HG03066 (cell line): ENCODE measurements at regions not wholly inside any gene's neighbourhood (a gene's known extent, or its start where the extent isn't known, plus 50 kb on each side); places are given as distances from the start of the nearest gene placed in this dataset.
"Not testable (repeated sequence)": the region's sequence is repeated elsewhere in the genome, so short reads cannot be mapped to it uniquely, and the experiment has no call there.

Experiments used
- ATAC-seq: cut with Tn5 transposase; IDR thresholded peaks from one replicate; pipeline ENCODE4 v1.9.1; 2021; ENCODE audit warnings: low read depth; ENCODE audit not compliant: unreplicated experiment

DNA sequence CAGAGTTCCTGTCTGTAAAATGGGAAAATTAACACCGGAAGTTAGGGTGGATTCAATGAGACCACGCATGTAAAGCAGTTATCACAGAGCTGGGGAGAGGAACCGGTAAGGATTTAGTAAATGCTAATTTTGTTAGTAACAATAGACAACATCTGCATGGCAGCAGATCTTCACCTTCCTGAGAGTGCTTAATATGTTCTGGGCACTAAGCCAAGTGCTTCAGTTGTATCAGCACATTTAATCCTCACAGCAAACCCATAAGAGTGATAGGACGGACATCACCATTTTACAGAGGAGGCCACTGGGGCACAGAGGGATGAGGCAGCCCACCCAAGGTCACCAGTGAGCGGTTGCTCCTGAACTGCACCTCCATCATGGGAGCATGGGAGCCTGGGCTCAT, 189.4 kb downstream of the WNT5A start:
- no peak for ATAC-seq

DNA sequence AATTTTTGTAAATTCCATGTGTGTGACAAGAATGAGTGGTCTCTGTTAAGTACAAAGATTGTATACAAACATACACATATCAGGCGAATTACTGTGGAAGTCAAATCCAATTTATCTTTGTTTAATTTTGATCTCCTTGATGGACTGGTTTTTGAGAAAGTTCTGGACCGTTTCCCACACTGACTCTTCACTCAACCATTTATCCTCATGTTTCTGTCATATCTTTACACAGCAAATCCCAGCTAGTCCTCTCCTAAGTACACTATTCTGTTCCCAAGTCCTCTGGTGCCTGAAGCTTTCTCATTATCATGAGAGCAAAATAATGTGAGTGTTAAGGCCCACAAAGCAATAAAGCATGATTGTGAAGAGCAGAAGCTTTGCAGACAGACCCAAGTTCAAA, 189.9 kb downstream of the WNT5A start:
- ATAC-seq = no peak

- no peak for ATAC-seq
These were observed 190.3 kb downstream of the WNT5A start for GRCh38 chr3:55296791-55297190.

GRCh38 chr3:55296030-55296429, 191.1 kb downstream of the WNT5A start:
- no peak for ATAC-seq

GRCh38 chr3:55294557-55294956, 192.5 kb downstream of the WNT5A start:
- ATAC-seq = no peak

- no peak for ATAC-seq
These were observed 194.7 kb downstream of the WNT5A start for GRCh38 chr3:55292360-55292759.

- ATAC-seq = no peak
These were observed 198.4 kb downstream of the WNT5A start for GRCh38 chr3:55288657-55289056.

DNA sequence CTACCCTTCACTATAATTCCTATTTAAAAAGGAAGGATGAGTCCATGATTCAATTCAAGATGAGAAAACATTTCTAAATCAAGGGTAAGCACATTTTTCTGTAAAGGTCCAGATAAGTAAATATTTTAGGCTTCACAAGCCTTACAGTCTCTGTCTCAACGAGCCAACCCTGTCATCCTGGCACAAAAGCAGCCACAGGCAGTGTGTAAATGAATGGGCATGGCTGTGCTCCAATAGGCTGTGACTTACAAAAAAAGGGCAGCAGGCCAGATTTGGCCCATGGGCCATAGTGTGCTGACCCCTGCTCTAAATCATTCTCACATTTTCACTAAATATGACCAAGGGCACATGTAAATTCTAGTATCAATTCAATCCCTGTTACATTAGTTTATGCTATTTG, 200.4 kb downstream of the WNT5A start:
- ATAC-seq = no peak

GRCh38 chr3:55285156-55285555, 201.9 kb downstream of the WNT5A start:
- no peak for ATAC-seq

DNA sequence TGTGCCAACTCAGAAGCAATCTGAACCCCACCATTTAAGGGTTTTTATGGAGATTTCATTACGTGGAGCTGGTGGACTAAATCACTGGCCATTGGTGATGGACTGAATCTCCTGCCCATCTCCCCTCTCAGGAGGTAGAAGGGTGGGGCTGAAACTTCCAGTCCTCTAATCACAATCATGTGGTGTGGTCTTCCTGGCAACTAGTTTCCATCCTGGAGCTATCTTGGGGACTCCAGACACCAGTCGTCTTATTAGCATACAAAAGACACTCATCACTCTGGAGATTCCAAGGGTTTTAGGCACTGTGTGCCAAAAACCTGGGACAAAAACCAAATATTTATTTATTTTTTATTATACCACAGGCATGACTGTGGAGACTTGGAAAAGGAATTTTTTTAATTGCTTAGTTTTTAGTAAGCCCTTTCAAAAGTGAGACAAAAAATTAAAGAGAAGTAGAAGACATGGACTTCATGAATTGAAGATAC, 203.6 kb downstream of the WNT5A start:
- no peak for ATAC-seq

DNA sequence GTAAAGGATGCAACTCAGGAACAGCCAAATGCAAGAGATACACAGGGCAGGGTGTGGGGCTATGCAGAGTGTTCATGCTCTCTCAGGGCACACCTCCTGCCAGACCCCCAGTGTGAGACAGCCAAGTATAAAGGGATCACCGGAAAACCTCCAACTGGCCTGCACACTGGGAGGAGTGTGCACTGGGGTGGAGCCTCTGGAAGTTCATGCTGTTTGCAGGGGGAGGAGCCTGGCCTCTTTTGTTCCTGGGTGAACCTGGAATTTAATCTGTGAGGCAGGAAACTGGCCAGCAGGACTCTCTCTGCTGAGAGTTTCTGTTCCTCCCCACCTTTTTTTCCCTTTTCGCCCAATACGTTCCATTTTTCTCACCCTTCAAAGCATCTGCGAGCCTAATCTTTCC, 204.1 kb downstream of the WNT5A start:
- no peak for ATAC-seq

DNA sequence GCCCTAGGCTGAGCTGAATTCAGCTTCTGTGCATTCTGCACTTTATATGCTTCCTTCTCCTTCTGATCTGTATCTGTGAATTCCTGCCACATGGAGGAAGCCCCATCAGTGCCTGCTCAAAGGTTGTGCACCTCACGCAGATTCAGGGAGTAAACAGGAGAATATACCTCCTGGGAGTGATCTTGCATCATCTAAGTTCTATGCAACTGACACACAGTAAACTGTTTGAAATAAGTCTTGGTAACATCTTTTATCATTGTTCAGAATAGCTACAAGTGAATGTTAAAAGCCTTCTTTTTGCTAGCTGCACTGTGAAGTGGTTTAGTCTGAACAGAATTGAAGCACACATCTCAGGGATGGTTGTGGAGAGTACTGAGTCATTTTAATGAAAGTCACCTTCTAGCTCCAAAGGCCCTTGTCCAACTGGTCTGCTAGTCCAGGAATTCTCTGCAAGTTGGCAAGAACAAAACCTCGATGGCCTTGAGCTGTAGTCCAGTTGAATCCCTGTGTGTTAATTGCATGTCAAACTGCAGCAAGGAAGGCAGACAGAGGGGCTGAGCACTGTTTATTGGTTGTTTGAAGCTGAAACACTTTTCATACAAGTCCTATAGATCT, 215.0 kb downstream of the WNT5A start:
- ATAC-seq = no peak

DNA sequence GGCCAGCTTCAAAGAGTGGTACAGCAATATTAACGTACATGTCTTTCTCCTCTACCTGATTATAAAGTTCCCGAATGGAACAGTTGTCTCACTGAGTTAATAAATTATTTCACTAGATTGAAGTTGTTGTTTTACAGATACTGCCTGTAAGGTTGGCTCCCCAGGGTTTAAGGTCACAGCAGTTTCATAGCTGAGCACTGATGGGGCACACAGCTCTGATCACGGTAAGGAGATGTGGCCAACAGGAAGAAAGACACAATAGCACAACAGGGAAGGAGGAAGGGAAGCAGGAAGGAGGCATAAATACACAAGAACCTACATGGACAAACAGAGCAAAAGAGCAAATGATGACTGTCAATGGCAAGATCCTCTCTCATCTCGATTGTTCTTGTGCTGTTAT, 215.6 kb downstream of the WNT5A start:
- ATAC-seq = no peak

- ATAC-seq = no peak
These were observed 216.1 kb downstream of the WNT5A start for GRCh38 chr3:55270976-55271375.

DNA sequence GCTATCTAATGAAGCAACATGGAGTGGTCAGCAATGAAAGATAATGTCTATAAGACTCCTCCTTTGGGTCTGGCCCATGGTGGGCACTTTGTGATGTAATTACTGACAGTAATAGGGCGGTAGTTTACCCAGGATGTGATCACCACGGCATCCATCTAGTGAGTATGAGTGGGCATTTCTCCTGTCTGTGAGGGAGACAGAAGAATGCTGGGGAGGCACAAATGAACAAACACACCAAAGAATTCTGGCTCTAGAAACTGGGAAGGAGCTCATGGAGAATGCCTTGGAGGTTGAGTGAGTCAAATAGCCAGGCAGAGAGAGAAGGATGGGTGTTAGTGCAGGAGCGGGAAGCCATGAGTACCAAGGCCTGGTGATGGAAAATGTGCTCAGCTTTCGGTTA, 217.5 kb downstream of the WNT5A start:
- no peak for ATAC-seq

GRCh38 chr3:55269096-55269495, 218.0 kb downstream of the WNT5A start:
- no peak for ATAC-seq

DNA sequence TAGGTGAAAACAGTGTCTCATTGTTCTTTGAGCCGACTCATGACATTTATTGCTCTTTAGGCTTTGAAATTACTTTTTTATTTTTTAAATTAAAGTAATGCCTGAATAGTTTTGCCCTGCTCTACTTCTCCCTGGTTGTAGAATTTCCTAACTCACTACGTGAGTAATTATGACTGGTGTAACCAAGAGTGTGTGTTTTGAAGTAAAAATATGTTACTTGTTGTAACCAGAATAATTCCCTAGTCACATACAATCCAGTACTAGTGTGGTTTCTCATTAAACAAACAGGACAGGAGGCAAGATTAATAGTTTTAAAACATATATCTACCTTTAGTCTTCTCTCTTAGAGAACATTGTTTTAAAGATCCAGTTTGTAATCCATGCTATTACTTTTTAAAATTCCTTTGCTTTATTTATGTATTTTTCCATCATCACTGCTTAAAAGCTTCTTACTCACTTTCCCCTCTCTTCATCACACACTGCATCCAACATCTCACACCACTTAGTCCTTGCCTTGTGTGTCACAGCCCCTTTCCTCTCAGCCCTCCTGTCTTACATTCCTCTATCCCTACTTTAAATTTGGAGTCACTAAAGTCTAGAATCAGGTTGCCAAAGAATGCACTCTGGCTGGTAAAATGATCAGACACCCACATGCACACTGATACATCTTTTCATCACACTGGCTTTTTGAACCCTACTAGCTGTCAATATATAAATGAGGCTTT, 219.7 kb downstream of the WNT5A start:
- ATAC-seq = no peak

DNA sequence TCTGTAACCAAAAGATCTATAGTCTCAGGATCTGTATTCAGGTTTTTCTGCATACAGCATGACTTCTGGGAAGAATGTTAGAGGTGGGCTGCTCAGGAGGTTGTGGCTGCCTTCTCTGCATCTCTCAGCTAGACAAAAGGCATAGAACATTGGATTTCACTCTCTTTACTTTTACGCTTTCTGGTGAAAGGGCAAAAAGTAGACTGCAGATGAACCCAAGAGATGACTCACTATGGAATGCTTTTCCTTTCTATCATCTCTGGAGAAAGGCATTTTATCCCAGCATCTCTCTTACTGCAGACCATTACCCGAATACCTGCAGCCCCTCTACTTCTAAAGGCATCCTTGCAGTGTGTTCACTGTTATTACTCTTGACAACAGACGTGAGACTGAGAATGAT, 222.2 kb downstream of the WNT5A start:
- ATAC-seq = no peak

DNA sequence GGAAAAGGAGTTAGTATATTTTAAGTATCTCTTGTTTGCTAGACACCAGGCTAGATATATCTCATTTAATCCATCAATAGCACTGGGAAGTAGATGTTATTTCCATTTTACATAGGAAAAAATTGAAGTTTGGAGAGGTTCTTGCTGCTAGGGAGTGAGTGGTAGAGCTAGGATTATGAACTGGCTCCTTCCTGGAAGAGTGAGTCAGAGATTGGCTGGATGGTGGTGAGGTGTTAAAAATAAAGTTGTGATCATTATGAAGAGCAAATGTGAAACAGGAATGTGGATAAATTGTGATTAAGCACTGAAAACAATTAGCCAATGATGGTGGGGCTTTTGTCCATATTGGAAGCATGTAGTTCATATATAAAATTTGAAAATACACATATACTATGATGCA, 234.2 kb downstream of the WNT5A start:
- no peak for ATAC-seq

DNA sequence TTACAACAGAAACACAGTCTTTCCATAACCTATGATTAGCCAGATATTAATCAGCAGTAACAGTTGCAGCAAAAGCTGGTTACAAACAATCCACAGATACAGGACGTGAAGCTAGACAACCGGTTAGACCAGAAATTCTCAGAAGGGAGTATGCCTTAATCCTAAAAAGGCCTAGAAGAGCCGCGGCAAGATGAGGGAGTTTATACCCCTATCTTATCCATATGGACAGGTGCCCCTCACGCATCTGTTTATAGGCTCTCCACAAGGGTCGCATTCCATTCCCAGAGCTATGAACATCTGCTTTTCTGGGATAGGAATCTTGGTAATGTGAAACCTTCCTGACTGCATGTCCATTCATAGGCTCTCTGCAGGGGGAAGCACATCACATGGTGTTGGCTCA, 237.9 kb downstream of the WNT5A start:
- not testable (repeated sequence) for ATAC-seq

DNA sequence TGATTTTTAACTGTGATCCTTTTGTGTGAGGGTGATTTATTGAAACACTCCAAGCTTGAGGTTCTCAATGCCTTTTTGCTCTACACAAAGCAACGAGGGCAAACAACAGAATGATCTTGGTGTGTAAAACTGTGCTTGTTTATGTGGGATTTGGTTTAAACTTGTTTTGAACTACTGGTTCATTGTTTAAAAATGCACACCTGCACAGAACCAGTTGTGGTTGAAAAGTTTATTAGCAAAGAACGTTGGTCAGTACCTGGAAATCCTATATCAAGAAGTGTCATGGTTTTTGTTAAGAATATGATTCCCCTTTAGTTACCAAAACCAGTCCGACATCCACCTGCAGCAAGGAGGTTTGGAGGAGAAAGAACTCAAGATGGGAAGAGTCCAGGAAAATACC, 239.4 kb downstream of the WNT5A start:
- no peak for ATAC-seq

- ATAC-seq = no peak
These were observed 241.1 kb downstream of the WNT5A start for GRCh38 chr3:55246033-55246432.
